Neural crest cell (in vitro differentiated cells): ENCODE measurements at regions not wholly inside any gene's neighbourhood (a gene's known extent, or its start where the extent isn't known, plus 50 kb on each side); places are given as distances from the start of the nearest gene placed in this dataset.

Experiments used
- DNase-seq: peaks from one replicate; pipeline ENCODE4 v3.0.0; 2021; ENCODE audit warnings: low read depth, mixed read lengths, low spot score
- H3K27ac Mint-ChIP-seq: one replicate; pipeline ENCODE4 v1.8.0; 2021; ENCODE audit warnings: mild to moderate bottlenecking, mixed read lengths; ENCODE audit not compliant: unreplicated experiment
- H3K27me3 Mint-ChIP-seq: 2 replicates; pipeline ENCODE4 v1.8.0; 2021; ENCODE audit warnings: low read depth, mild to moderate bottlenecking, mixed read lengths
- H3K36me3 Mint-ChIP-seq: 2 replicates; pipeline ENCODE4 v1.8.0; 2021; ENCODE audit warnings: low read depth, mild to moderate bottlenecking, mixed read lengths
- H3K4me1 Mint-ChIP-seq: 2 replicates; pipeline ENCODE4 v1.8.0; 2021; ENCODE audit warnings: mixed read lengths
- H3K4me3 Mint-ChIP-seq: one replicate; pipeline ENCODE4 v1.8.0; 2021; ENCODE audit warnings: mild to moderate bottlenecking, mixed read lengths
- H3K9me3 Mint-ChIP-seq: 2 replicates; pipeline ENCODE4 v1.8.0; 2021; ENCODE audit warnings: mixed read lengths
- TF ChIP-seq, protein P1 (sequence below): fragments of 200-600 bp; sonication (generic); conservative IDR thresholded peaks from 2 replicates; pipeline ENCODE4 v1.5.0; 2021; ENCODE audit warnings: antibody characterized with exemption, mild to moderate bottlenecking

- TF ChIP-seq, protein P1, sequence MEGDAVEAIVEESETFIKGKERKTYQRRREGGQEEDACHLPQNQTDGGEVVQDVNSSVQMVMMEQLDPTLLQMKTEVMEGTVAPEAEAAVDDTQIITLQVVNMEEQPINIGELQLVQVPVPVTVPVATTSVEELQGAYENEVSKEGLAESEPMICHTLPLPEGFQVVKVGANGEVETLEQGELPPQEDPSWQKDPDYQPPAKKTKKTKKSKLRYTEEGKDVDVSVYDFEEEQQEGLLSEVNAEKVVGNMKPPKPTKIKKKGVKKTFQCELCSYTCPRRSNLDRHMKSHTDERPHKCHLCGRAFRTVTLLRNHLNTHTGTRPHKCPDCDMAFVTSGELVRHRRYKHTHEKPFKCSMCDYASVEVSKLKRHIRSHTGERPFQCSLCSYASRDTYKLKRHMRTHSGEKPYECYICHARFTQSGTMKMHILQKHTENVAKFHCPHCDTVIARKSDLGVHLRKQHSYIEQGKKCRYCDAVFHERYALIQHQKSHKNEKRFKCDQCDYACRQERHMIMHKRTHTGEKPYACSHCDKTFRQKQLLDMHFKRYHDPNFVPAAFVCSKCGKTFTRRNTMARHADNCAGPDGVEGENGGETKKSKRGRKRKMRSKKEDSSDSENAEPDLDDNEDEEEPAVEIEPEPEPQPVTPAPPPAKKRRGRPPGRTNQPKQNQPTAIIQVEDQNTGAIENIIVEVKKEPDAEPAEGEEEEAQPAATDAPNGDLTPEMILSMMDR: no peak
- H3K27me3 Mint-ChIP-seq: no peaks in the 10 kb centered on the region
- no peak overlapping the region for H3K27ac Mint-ChIP-seq
- no peaks in the 10 kb centered on the region for H3K36me3 Mint-ChIP-seq
- H3K4me1 Mint-ChIP-seq: peaks cover 3% of the 10 kb centered on the region
- peaks cover 6% of the 10 kb centered on the region for H3K9me3 Mint-ChIP-seq
- DNase-seq: no peak
- H3K4me3 Mint-ChIP-seq: no peak overlapping the region
These were observed 582.9 kb downstream of the INSC start for GRCh38 chr11:15697437-15698236.

DNA sequence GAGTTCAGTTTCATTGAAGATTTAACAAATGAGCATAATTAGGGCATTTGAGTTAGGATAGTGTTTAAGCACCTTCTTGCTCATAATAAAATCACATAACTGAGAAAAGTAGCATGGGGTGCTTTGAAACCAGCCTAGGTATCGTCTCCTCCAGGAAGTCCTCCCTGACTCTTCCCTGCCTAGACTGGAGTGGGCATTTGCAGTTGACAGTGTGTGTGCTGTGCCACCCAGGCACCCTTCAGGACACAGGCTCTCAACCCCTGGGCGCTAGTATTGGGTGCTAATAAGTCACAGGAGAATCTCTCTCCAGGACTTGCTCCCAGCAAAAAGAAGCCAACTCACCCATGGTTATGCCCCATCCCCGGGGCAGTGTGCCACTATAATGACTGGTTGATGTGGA is 584.1 kb downstream of the INSC start:
- peaks cover 8% of the 10 kb centered on the region for H3K9me3 Mint-ChIP-seq
- no peaks in the 10 kb centered on the region for H3K27me3 Mint-ChIP-seq
- peaks cover 11% of the 10 kb centered on the region for H3K4me1 Mint-ChIP-seq
- H3K4me3 Mint-ChIP-seq: no peak overlapping the region
- TF ChIP-seq, protein P1: no peak
- DNase-seq: no peak
- H3K27ac Mint-ChIP-seq: no peak overlapping the region
- H3K36me3 Mint-ChIP-seq: no peaks in the 10 kb centered on the region

DNA sequence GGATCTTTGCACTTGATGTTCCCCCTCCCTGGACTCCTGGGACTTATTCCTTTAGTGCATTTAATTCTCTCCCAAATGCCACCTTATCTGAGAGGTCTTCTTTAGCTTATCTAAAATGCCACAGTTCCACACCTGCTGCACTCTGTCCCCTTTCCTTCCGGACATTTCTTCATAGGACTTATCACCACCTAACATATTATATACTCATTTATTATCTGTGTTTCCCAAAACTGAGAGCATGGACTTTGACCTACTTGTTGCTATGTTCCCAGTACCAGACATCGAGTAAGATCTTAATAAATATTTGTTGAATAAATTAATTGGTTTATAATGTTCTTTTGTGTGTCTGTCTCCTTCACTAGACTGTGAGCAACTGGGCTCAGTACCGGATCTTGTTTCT is 585.3 kb downstream of the INSC start:
- TF ChIP-seq, protein P1: no peak

GRCh38 chr11:15700456-15700855 is 585.7 kb downstream of the INSC start:
- Mint-ChIP-seq H3K4me3 (no peak overlapping the region), H3K27me3 (no peaks in the 10 kb centered on the region), H3K27ac (no peak overlapping the region), H3K9me3 (peaks cover 7% of the 10 kb centered on the region), H3K36me3 (no peaks in the 10 kb centered on the region), H3K4me1 (peaks cover 17% of the 10 kb centered on the region)
- DNase-seq: no peak
- TF ChIP-seq, protein P1: no peak

More for the DNA sequence above, 585.3 kb downstream of the INSC start:
- no peak for DNase-seq
- H3K27ac Mint-ChIP-seq: no peak overlapping the region
- H3K4me3 Mint-ChIP-seq: no peak overlapping the region
- H3K36me3 Mint-ChIP-seq: no peaks in the 10 kb centered on the region
- H3K4me1 Mint-ChIP-seq: peaks cover 17% of the 10 kb centered on the region
- H3K27me3 Mint-ChIP-seq: no peaks in the 10 kb centered on the region
- peaks cover 8% of the 10 kb centered on the region for H3K9me3 Mint-ChIP-seq

DNA sequence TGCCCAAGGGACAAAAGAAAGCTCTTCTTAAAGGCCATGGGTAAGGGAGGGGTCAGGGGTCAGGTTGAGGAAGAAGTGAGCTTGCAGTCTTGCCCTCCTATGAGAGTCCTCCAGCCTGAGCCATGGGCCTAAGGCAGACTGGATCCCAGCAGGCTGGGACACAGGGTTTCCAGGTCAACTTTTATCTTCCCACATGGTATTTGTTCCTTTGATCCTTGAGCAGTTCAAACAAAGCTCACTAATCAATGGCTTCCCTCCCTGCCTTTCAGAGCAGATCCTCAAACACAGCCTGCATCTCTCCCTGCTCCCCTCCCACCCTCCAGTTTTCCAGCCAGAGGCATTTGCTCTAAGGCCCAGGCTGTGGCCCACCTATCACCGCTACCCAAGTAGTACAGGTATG is 589.3 kb downstream of the INSC start:
- no peak overlapping the region for H3K4me3 Mint-ChIP-seq
- H3K27me3 Mint-ChIP-seq: no peaks in the 10 kb centered on the region
- no peaks in the 10 kb centered on the region for H3K36me3 Mint-ChIP-seq
- peaks cover 17% of the 10 kb centered on the region for H3K4me1 Mint-ChIP-seq
- H3K27ac Mint-ChIP-seq: no peak overlapping the region
- DNase-seq: no peak
- TF ChIP-seq, protein P1: no peak
- H3K9me3 Mint-ChIP-seq: peaks cover 5% of the 10 kb centered on the region
